ENCODE measurements at regions not wholly inside any gene's neighbourhood (a gene's known extent, or its start where the extent isn't known, plus 50 kb on each side); places are given as distances from the start of the nearest gene placed in this dataset.

- no peak for TF ChIP-seq CTCF (IDR thresholded peaks at IDR 0.05)
- no peak for TF ChIP-seq POLR2AphosphoS5 (IDR thresholded peaks at IDR 0.05)
- TF ChIP-seq POLR2A (IDR thresholded peaks at IDR 0.05): no peak
Measured at GRCh38 chr13:81995316-81995715, 1654.4 kb upstream of the SPRY2 start.

All from sigmoid colon (tissue), 4 donors.